ENCODE measurements at regions not wholly inside any gene's neighbourhood (a gene's known extent, or its start where the extent isn't known, plus 50 kb on each side); places are given as distances from the start of the nearest gene placed in this dataset.

- TF ChIP-seq YY1 (IDR thresholded peaks at IDR 0.05; ENCODE audit: insufficient read depth, insufficient read length) (no peak), SUZ12 (IDR thresholded peaks at IDR 0.05; ENCODE audit: extremely low read depth, insufficient read depth, insufficient read length) (no peak), ZNF274 (IDR thresholded peaks at IDR 0.05; ENCODE audit: low read depth, low read length) (no peak)
Observed at GRCh38 chr5:124923131-124923530, 176.7 kb upstream of the ZNF608 start.
